Neutrophil (primary cell): ENCODE measurements at regions not wholly inside any gene's neighbourhood (a gene's known extent, or its start where the extent isn't known, plus 50 kb on each side); places are given as distances from the start of the nearest gene placed in this dataset.

Experiments used
- H3K27ac ChIP-seq: fragments of 200-600 bp; sonication (generic); 2 replicates; pipeline ENCODE4 v1.5.1; 2016; ENCODE audit warnings: mild to moderate bottlenecking, moderate library complexity
- H3K27me3 ChIP-seq: fragments of 200-600 bp; sonication (generic); 2 replicates; pipeline ENCODE4 v1.6.0; 2016; ENCODE audit warnings: mild to moderate bottlenecking
- H3K36me3 ChIP-seq: fragments of 200-600 bp; sonication (generic); 2 replicates; pipeline ENCODE4 v1.5.1; 2017
- H3K4me1 ChIP-seq, 2 experiments: fragments of 200-600 bp in 1 of 2; sonication (generic) in 1 of 2; 1 replicate in 1 of 2; 2 replicates in 1 of 2; pipeline versions ENCODE4 v1.5.1 to v1.6.1; 2013 to 2016; ENCODE audit warnings: low read depth in 1 of 2, low read length in 1 of 2, mild to moderate bottlenecking in 1 of 2, moderate library complexity in 1 of 2; ENCODE audit not compliant: control insufficient read depth in 1 of 2, insufficient read depth in 1 of 2
- H3K4me3 ChIP-seq, 2 experiments: fragments of 200-600 bp in 1 of 2; sonication (generic) in 1 of 2; 1 replicate in 1 of 2; 2 replicates in 1 of 2; pipeline ENCODE4 v1.5.1; 2013 to 2016; ENCODE audit warnings: low read depth in 1 of 2, low read length in 1 of 2, mild to moderate bottlenecking in 1 of 2, moderate library complexity in 1 of 2
- H3K9me3 ChIP-seq: fragments of 200-600 bp; sonication (generic); 2 replicates; pipeline ENCODE4 v1.5.1; 2016
- CTCF ChIP-seq: fragments of 200-600 bp; sonication (generic); IDR thresholded peaks from 2 replicates; pipeline ENCODE4 v1.5.1; 2016; ENCODE audit warnings: antibody characterized with exemption

GRCh38 chr13:73933795-73934194, 200.4 kb downstream of the KLF12 start:
- Histone ChIP-seq H3K36me3 (no peaks in the 10 kb centered on the region), H3K4me1 (no peaks in the 10 kb centered on the region), H3K4me3 (no peak overlapping the region), H3K27me3 (no peaks in the 10 kb centered on the region), H3K9me3 (no peaks in the 10 kb centered on the region), H3K27ac (no peak overlapping the region)
- no peak for TF ChIP-seq CTCF

- H3K27me3 ChIP-seq: no peaks in the 10 kb centered on the region
- no peak overlapping the region for H3K27ac ChIP-seq
- no peak for TF ChIP-seq CTCF
- no peaks in the 10 kb centered on the region for H3K4me1 ChIP-seq
- no peaks in the 10 kb centered on the region for H3K36me3 ChIP-seq
- H3K4me3 ChIP-seq: no peak overlapping the region
- H3K9me3 ChIP-seq: no peaks in the 10 kb centered on the region
Measured at GRCh38 chr13:73932091-73932490, 202.1 kb downstream of the KLF12 start.

GRCh38 chr13:73929287-73929932, 204.8 kb downstream of the KLF12 start:
- Histone ChIP-seq H3K27ac (no peak overlapping the region), H3K4me3 (no peak overlapping the region), H3K4me1 (no peaks in the 10 kb centered on the region), H3K27me3 (no peaks in the 10 kb centered on the region), H3K36me3 (no peaks in the 10 kb centered on the region), H3K9me3 (no peaks in the 10 kb centered on the region)
- TF ChIP-seq CTCF: no peak

- TF ChIP-seq CTCF: no peak
- H3K4me1 ChIP-seq: no peaks in the 10 kb centered on the region
- H3K4me3 ChIP-seq: no peak overlapping the region
- H3K9me3 ChIP-seq: no peaks in the 10 kb centered on the region
- no peaks in the 10 kb centered on the region for H3K27me3 ChIP-seq
- H3K27ac ChIP-seq: no peak overlapping the region
- H3K36me3 ChIP-seq: no peaks in the 10 kb centered on the region
Measured at GRCh38 chr13:73924607-73925006, 209.6 kb downstream of the KLF12 start.

- no peak for TF ChIP-seq CTCF
- H3K27me3 ChIP-seq: no peaks in the 10 kb centered on the region
- H3K4me1 ChIP-seq: no peaks in the 10 kb centered on the region
- H3K27ac ChIP-seq: no peak overlapping the region
- H3K36me3 ChIP-seq: no peaks in the 10 kb centered on the region
- H3K9me3 ChIP-seq: no peaks in the 10 kb centered on the region
- H3K4me3 ChIP-seq: no peak overlapping the region
Measured at GRCh38 chr13:73922493-73923393, 211.5 kb downstream of the KLF12 start.
